Ecto neural progenitor cell (in vitro differentiated cells): ENCODE measurements at regions not wholly inside any gene's neighbourhood (a gene's known extent, or its start where the extent isn't known, plus 50 kb on each side); places are given as distances from the start of the nearest gene placed in this dataset.
"Not testable (repeated sequence)": the region's sequence is repeated elsewhere in the genome, so short reads cannot be mapped to it uniquely, and the experiment has no call there.

Experiments
- DNase-seq: peaks from one replicate; pipeline ENCODE4 v3.0.0-alpha.2; 2018; ENCODE audit warnings: low spot score

DNA sequence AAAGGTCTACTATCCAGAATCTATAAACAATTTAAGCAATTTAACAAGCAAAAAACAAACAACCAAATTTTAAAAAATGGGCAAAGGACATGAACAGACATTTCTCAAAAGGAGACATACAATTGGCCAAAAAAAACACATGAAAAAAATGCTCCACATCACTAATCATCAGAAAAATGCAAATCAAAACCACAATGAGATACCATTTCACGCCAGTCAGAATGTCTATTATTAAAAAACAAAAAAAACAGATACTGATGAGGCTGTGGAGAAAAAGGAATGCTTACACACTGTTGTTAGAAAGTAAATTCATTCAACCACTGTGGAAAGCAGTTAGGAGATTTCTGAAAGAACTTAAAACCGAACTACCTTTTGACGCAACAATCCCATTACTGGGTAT, 66.4 kb upstream of the SESTD1 start:
- DNase-seq: no peak

DNA sequence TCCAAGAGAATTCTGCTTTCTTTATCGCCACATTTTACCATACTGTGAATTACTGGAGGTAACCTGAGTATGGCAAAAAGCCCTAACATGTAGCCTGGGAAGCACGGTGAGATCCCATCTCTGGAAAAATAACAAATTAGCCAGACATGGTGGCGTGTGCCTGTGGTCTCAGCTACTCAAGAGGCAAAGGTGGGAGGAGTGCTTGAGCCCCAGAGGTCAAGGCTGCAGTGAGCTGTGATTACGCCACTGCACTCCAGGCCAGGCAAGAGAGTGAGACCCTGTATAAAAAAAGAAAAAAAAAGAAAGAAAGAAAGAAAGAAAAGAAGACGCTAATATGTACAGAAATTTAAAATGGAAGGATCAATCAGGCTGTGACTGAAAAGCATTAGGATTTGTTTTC, 57.7 kb upstream of the SESTD1 start:
- no peak for DNase-seq

DNA sequence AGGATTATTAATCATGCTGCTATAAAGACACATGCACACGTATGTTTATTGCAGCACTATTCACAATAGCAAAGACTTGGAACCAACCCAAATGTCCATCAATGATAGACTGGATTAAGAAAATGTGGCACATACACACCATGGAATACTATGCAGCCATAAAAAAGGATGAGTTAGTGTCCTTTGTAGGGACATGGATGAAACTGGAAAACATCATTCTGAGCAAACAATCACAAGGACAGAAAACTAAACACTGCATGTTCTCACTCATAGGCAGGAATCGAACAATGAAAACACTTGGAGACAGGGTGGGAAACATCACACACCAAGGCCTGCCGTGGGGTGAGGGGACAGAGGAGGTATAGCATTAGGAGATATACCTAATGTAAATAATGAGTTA, 56.4 kb upstream of the SESTD1 start:
- DNase-seq: not testable (repeated sequence)

DNA sequence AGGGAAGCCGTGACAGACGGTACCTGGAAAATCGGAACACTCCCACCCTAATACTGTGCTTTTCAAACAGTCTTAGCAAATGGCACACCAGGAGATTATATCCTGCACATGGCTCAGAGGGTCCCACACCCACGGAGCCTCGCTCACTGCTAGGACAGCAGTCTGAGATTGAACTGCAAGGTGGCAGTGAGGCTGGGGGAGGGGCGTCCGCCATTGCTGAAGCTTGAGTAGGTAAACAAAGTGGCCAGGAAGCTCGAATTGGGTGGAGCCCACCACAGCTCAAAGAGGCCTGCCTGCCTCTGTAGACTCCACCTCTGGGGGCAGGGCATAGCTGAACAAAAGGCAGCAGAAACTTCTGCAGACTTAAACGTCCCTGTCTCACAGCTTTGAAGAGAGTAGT, 50.1 kb upstream of the SESTD1 start:
- not testable (repeated sequence) for DNase-seq
